ENCODE measurements at regions not wholly inside any gene's neighbourhood (a gene's known extent, or its start where the extent isn't known, plus 50 kb on each side); places are given as distances from the start of the nearest gene placed in this dataset.
"Not testable (repeated sequence)": the region's sequence is repeated elsewhere in the genome, so short reads cannot be mapped to it uniquely, and the experiment has no call there.

DNA sequence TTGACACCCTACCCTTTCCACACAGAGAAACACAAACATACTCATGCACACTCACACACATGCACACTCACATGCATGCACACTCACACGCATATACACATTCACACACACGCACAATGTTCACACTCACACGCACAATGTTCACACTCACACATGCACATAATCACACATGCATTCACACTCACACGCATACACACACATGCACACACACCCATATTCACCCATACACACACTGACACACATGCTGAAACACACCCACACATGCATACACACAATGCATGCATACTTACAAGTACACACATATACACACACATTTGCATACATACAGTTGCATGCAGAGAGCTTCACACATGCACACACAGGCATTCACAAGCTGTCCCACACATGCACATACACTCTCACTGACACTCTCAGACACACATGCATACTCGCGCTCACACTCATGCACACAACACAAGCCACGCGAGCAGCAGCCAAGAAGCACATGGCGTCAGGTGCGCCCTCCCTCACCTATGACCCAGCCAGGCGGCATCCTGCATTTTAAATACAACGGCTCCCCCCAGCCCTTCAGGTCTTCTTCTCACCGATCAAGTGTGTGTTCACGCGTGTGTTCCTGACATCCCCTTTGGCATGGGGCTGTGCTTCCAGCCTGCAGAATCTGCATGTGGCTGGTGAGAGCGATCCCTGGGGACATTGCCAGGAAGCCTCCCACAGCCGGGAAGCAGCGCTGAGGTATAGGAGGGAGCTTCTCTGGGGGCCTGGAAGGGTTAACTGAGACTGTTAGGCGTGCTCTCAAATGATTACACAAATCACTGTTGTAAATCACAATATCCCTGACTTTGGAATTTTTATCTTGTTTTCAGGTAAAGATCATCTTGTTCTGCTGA, 195.1 kb downstream of the RTP5 start:
- no peak overlapping the region for H3K27ac ChIP-seq
- H3K27me3 ChIP-seq (ENCODE audit: insufficient read depth, low read depth, severe bottlenecking), result no peaks in the 10 kb centered on the region
- DNase-seq, result no peak
- no peaks in the 10 kb centered on the region for H3K36me3 ChIP-seq
- no peak overlapping the region for H3K4me3 ChIP-seq (ENCODE audit: low read depth, low read length)
- TF ChIP-seq, protein P1, sequence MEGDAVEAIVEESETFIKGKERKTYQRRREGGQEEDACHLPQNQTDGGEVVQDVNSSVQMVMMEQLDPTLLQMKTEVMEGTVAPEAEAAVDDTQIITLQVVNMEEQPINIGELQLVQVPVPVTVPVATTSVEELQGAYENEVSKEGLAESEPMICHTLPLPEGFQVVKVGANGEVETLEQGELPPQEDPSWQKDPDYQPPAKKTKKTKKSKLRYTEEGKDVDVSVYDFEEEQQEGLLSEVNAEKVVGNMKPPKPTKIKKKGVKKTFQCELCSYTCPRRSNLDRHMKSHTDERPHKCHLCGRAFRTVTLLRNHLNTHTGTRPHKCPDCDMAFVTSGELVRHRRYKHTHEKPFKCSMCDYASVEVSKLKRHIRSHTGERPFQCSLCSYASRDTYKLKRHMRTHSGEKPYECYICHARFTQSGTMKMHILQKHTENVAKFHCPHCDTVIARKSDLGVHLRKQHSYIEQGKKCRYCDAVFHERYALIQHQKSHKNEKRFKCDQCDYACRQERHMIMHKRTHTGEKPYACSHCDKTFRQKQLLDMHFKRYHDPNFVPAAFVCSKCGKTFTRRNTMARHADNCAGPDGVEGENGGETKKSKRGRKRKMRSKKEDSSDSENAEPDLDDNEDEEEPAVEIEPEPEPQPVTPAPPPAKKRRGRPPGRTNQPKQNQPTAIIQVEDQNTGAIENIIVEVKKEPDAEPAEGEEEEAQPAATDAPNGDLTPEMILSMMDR (IDR thresholded peaks at IDR 0.05; ENCODE audit: low read depth, low read length), result no peak
- H3K9me3 ChIP-seq (ENCODE audit: severe bottlenecking), result peaks cover 7% of the 10 kb centered on the region

DNA sequence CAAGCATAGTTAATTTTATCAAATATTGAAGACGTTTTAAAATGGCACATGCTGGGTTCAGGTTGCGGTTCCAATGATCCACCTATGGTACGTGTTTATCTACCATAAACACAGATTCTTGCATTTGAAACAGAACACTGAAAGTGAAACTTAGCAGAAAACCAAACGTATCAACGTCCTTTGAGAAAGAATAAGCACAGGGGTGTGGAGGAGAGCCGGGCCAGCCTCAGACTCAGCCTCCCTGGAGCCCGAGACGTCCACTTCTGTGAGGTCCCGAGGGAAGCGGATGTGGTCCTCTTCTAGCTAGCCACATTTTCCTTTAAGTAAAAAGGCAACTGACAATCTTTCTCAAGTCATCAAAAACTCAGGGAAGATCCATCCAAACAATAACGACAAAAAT, 195.9 kb downstream of the RTP5 start:
- no peak overlapping the region for H3K27ac ChIP-seq
- H3K4me3 ChIP-seq (ENCODE audit: low read depth, low read length), result no peak overlapping the region
- H3K9me3 ChIP-seq (ENCODE audit: severe bottlenecking), result peaks cover 3% of the 10 kb centered on the region
- H3K36me3 ChIP-seq, result no peaks in the 10 kb centered on the region
- TF ChIP-seq, protein P1 (IDR thresholded peaks at IDR 0.05; ENCODE audit: low read depth, low read length), result no peak
- no peaks in the 10 kb centered on the region for H3K27me3 ChIP-seq (ENCODE audit: insufficient read depth, low read depth, severe bottlenecking)
- DNase-seq, result no peak

DNA sequence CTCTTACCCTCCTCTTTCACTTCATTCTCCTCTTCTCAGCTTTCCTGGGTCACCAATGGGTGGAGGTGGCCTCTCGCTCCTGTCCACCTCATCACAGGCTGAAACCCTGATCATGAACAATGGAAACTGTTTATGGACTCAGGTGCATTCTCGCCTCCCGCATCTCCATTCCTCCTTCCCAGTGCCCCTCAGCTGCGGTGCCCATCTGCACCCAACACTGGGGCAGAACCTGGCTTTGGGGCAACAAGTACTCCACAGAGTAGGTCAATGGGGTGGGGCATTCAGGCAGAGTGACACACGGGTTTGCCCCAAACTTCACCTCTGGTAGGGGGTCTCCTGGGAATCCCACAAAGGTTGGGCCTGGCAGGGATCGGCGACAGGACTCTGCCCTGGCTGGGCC, 199.5 kb downstream of the RTP5 start:
- TF ChIP-seq, protein P1 (IDR thresholded peaks at IDR 0.05; ENCODE audit: low read depth, low read length), result no peak
- Histone ChIP-seq H3K4me3 (ENCODE audit: low read depth, low read length) (no peak overlapping the region), H3K9me3 (ENCODE audit: severe bottlenecking) (no peaks in the 10 kb centered on the region), H3K36me3 (no peaks in the 10 kb centered on the region), H3K27me3 (ENCODE audit: insufficient read depth, low read depth, severe bottlenecking) (no peaks in the 10 kb centered on the region), H3K27ac (no peak overlapping the region)
- no peak for DNase-seq

DNA sequence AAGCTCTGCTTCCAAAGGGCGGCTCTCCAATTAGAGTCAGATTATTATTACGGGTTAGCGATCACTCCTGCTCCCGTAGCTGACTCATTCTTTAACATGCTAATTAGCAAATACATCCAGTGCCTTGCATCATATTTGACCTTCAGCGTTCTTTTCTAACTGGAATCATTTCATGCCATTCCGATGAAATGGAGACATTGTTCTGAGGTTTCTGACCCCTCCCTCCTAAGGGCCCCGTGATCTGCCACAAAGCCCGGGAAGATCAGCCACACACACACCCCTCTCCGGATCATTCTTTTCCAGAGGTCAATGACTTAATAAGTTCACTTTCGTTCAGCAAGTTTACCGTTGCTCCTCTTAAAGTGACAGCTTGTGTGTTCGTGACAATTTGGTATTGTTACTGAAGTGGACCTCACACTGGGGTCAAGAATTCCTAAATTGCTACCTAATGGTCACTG, 200.4 kb downstream of the RTP5 start:
- H3K4me3 ChIP-seq (ENCODE audit: low read depth, low read length); H3K27ac ChIP-seq; H3K27me3 ChIP-seq (ENCODE audit: insufficient read depth, low read depth, severe bottlenecking); H3K36me3 ChIP-seq; DNase-seq; H3K9me3 ChIP-seq (ENCODE audit: severe bottlenecking): not testable (repeated sequence)

DNA sequence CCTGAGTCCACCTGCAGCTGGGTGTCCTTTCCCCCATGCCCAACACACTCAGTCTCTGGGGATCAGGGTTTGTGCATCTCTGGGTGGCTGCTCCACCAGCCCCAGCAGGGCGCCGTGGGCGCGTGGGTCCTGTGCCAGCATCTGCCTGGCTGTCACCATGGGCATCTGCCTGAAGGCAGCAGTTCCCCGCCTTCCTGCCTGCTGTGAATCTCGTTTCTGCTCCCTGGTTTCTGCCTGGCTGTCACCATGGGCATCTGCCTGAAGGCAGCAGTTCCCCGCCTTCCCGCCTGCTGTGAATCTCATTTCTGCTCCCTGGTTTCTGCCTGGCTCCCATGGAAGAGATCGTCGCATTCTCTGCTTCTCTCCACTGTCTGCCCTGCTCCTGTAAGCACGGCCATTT, 201.2 kb downstream of the RTP5 start:
- not testable (repeated sequence) for H3K36me3 ChIP-seq; DNase-seq; H3K27ac ChIP-seq; H3K4me3 ChIP-seq (ENCODE audit: low read depth, low read length); H3K9me3 ChIP-seq (ENCODE audit: severe bottlenecking); H3K27me3 ChIP-seq (ENCODE audit: insufficient read depth, low read depth, severe bottlenecking)

DNA sequence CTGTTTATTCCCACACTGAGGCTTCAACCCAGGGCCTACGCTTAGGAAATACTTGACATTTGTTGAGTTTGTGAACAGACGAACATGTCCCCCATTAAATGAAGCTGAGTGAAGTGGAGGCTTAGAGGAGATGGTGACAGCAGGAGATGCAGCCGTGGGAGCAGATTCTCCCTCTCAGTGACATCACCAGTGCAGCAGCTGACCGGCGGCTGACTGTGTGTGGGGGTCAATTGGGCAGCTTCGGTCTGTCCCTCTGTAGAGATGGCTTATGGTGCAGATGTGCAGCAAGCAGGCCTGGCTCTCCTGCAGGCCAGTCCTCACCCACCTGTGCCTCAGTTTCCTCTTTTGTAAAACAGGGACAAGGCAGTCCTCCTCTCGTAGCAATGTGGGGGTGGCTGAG, 201.8 kb downstream of the RTP5 start:
- not testable (repeated sequence) for H3K36me3 ChIP-seq; H3K9me3 ChIP-seq (ENCODE audit: severe bottlenecking); H3K27ac ChIP-seq; H3K4me3 ChIP-seq (ENCODE audit: low read depth, low read length); H3K27me3 ChIP-seq (ENCODE audit: insufficient read depth, low read depth, severe bottlenecking); DNase-seq

DNA sequence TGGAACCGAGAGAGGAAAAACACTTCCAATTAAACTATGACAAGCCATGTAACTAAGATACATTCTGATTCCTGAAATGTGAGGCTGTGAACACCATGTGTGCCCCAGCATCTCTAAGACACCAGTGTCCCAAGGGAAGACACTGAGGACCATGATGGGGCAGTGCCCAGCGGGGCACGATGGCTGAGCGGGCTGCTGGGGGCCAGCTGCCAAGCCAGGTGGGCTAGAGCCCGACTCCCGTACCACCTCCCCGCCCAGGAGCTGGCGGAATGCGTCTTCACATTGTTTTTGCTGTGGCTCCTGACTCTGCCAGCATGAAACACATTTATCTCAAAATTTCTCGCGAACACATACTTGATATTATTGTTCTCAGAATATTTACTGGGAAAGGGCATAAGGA, 202.4 kb downstream of the RTP5 start:
- not testable (repeated sequence) for H3K4me3 ChIP-seq (ENCODE audit: low read depth, low read length); H3K27me3 ChIP-seq (ENCODE audit: insufficient read depth, low read depth, severe bottlenecking); H3K36me3 ChIP-seq; H3K9me3 ChIP-seq (ENCODE audit: severe bottlenecking); DNase-seq; H3K27ac ChIP-seq

DNA sequence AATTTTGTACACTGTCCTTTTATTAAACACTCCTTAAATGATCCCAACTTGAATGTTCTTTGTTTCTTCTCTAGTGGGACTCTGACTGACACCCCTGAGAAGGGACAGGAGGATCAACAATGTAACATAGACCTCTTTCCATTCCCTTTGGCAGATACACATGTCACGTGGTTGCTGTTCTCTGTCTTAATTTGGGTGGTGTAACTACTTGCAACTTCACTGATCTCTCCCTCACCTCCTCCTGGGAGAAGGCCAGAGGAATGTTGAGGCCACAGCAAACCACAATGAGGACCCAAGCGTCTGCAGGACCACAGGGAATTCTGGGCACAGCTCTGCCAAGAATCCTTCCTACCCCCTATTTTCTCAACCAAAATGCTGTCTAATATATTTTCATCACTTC, 205.6 kb downstream of the RTP5 start:
- H3K4me3 ChIP-seq (ENCODE audit: low read depth, low read length), result no peak overlapping the region
- DNase-seq, result no peak
- no peaks in the 10 kb centered on the region for H3K9me3 ChIP-seq (ENCODE audit: severe bottlenecking)
- TF ChIP-seq, protein P1 (IDR thresholded peaks at IDR 0.05; ENCODE audit: low read depth, low read length), result no peak
- no peaks in the 10 kb centered on the region for H3K27me3 ChIP-seq (ENCODE audit: insufficient read depth, low read depth, severe bottlenecking)
- H3K27ac ChIP-seq, result no peak overlapping the region
- H3K36me3 ChIP-seq, result no peaks in the 10 kb centered on the region

Measured in WERI-Rb-1 (cell line).